Keratinocyte (primary cell): ENCODE measurements at regions not wholly inside any gene's neighbourhood (a gene's known extent, or its start where the extent isn't known, plus 50 kb on each side); places are given as distances from the start of the nearest gene placed in this dataset.

Experiments used
- DNase-seq: peaks from one replicate; pipeline ENCODE4 v3.0.0-alpha.2; 2011; ENCODE audit warnings: low read depth, missing footprints, low spot score
- FAIRE-seq: peaks from 2 replicates; lab custom pipeline; 2011; peaks lifted over from hg19 to GRCh38; lab: Jason Lieb, UNC
- H2AFZ ChIP-seq: 2 replicates; pipeline ENCODE4 v1.6.0; 2012; ENCODE audit warnings: low read length, control low read depth, inconsistent platforms; ENCODE audit not compliant: control insufficient read depth
- H3K27ac ChIP-seq: 2 replicates; pipeline ENCODE4 v1.5.1; 2011; ENCODE audit warnings: low read length; ENCODE audit not compliant: control insufficient read depth, insufficient read depth
- H3K27me3 ChIP-seq: 3 replicates; pipeline ENCODE4 v1.6.0; 2011; ENCODE audit warnings: low read length; ENCODE audit not compliant: control insufficient read depth, insufficient read depth; ENCODE audit errors: extremely low read depth
- H3K36me3 ChIP-seq, 2 experiments: 2 replicates in 1 of 2; 3 replicates in 1 of 2; pipeline ENCODE4 v1.5.1; 2011; ENCODE audit warnings: low read length in 2 of 2, mild to moderate bottlenecking in 1 of 2; ENCODE audit not compliant: control insufficient read depth in 2 of 2, insufficient read depth in 2 of 2; ENCODE audit errors: extremely low read depth in 1 of 2
- H3K4me1 ChIP-seq: 3 replicates; pipeline ENCODE4 v1.5.1; 2011; ENCODE audit warnings: low read length; ENCODE audit not compliant: control insufficient read depth, insufficient read depth; ENCODE audit errors: extremely low read depth
- H3K4me2 ChIP-seq: 3 replicates; pipeline ENCODE4 v1.6.0; 2011; ENCODE audit warnings: low read depth, low read length; ENCODE audit not compliant: control insufficient read depth, insufficient read depth; ENCODE audit errors: extremely low read depth
- H3K4me3 ChIP-seq, 3 experiments: fragments of 200-600 bp in 1 of 3; sonication (generic) in 1 of 3; 2 replicates in 2 of 3; 3 replicates in 1 of 3; pipeline ENCODE4 v1.5.1; 2011 to 2016; ENCODE audit warnings: low read length in 3 of 3, mild to moderate bottlenecking in 3 of 3, control low read depth in 2 of 3, inconsistent platforms in 1 of 3, low read depth in 1 of 3, mixed read lengths in 1 of 3, mixed run types in 1 of 3, moderate library complexity in 1 of 3; ENCODE audit not compliant: control insufficient read depth in 2 of 3, insufficient read depth in 2 of 3; ENCODE audit errors: extremely low read depth in 1 of 3
- H3K79me2 ChIP-seq: 2 replicates; pipeline ENCODE4 v1.6.0; 2012; ENCODE audit warnings: low read length; ENCODE audit not compliant: control insufficient read depth, insufficient read depth
- H3K9ac ChIP-seq: 3 replicates; pipeline ENCODE4 v1.6.0; 2011; ENCODE audit warnings: low read length; ENCODE audit not compliant: control insufficient read depth, insufficient read depth; ENCODE audit errors: extremely low read depth
- H3K9me1 ChIP-seq: 3 replicates; pipeline ENCODE4 v1.6.0; 2011; ENCODE audit warnings: low read length; ENCODE audit not compliant: control insufficient read depth, insufficient read depth; ENCODE audit errors: extremely low read depth
- H3K9me3 ChIP-seq: 2 replicates; pipeline ENCODE4 v1.5.1; 2012; ENCODE audit warnings: low read depth, low read length; ENCODE audit not compliant: control insufficient read depth
- H4K20me1 ChIP-seq: 3 replicates; pipeline ENCODE4 v1.6.0; 2011; ENCODE audit warnings: low read length; ENCODE audit not compliant: control insufficient read depth, insufficient read depth; ENCODE audit errors: extremely low read depth
- CTCF ChIP-seq, 3 experiments: IDR thresholded peaks in 1 of 3; conservative IDR thresholded peaks in 1 of 3; optimal IDR thresholded peaks in 1 of 3; 2 replicates in 2 of 3; 3 replicates in 1 of 3; pipeline versions ENCODE3 to v1.5.1; 2011; ENCODE audit warnings: low read length in 3 of 3, mild to moderate bottlenecking in 3 of 3, moderate library complexity in 2 of 3, control low read depth in 1 of 3, inconsistent platforms in 1 of 3; ENCODE audit not compliant: insufficient read depth in 2 of 3; ENCODE audit errors: extremely low read depth in 1 of 3
- EZH2 ChIP-seq: IDR thresholded peaks from one replicate; pipeline ENCODE4 v1.6.1; 2012; ENCODE audit warnings: inconsistent platforms, mild to moderate bottlenecking, low read length, moderate library complexity
- dilution Hi-C: fragments of 300-500 bp; cut with MboI; formaldehyde crosslinking; loops from one replicate; pipeline ENCODE4 v1.7.0; 2020; ENCODE audit warnings: low sequenced_read_pairs; ENCODE audit not compliant: extremely low pct_ligation_motif_present

- H3K27me3 ChIP-seq = peaks cover 3% of the 10 kb centered on the region
- H3K27ac ChIP-seq = no peak overlapping the region
- H3K9me1 ChIP-seq = no peaks in the 10 kb centered on the region
- dilution Hi-C loops = no loop called here
- no peak overlapping the region for H3K4me3 ChIP-seq
- FAIRE-seq (no peak), DNase-seq (no peak)
- H3K36me3 ChIP-seq = no peaks in the 10 kb centered on the region
- TF ChIP-seq EZH2 (no peak), CTCF (optimal IDR thresholded peaks at IDR 0.05 in 1 of 3, IDR thresholded peaks at IDR 0.05 in 1 of 3, conservative IDR thresholded peaks at IDR 0.05 in 1 of 3; ENCODE audit: extremely low read depth in 1 of 3, insufficient read depth in 2 of 3, low read length in 3 of 3) (no peak)
- no peak overlapping the region for H2AFZ ChIP-seq
- H3K4me2 ChIP-seq = no peak overlapping the region
- no peaks in the 10 kb centered on the region for H4K20me1 ChIP-seq
- no peaks in the 10 kb centered on the region for H3K4me1 ChIP-seq
- H3K9me3 ChIP-seq = no peaks in the 10 kb centered on the region
- H3K79me2 ChIP-seq = no peaks in the 10 kb centered on the region
- no peak overlapping the region for H3K9ac ChIP-seq
These were observed 53.5 kb upstream of the ACSL1 start for GRCh38 chr4:184879271-184879670.

- no peaks in the 10 kb centered on the region for H4K20me1 ChIP-seq
- no peaks in the 10 kb centered on the region for H3K36me3 ChIP-seq
- H3K4me3 ChIP-seq = no peak overlapping the region
- no peak for TF ChIP-seq EZH2
- no peaks in the 10 kb centered on the region for H3K9me3 ChIP-seq
- H2AFZ ChIP-seq = no peak overlapping the region
- H3K4me2 ChIP-seq = no peak overlapping the region
- dilution Hi-C loops = no loop called here
- peaks cover 3% of the 10 kb centered on the region for H3K27me3 ChIP-seq
- H3K79me2 ChIP-seq = no peaks in the 10 kb centered on the region
- no peak for FAIRE-seq
- no peak overlapping the region for H3K27ac ChIP-seq
- DNase-seq = no peak
- no peak overlapping the region for H3K9ac ChIP-seq
- H3K9me1 ChIP-seq = no peaks in the 10 kb centered on the region
- H3K4me1 ChIP-seq = no peaks in the 10 kb centered on the region
These were observed 56.5 kb upstream of the ACSL1 start for GRCh38 chr4:184882276-184882675.

- Histone ChIP-seq H3K9ac (no peak overlapping the region), H2AFZ (no peak overlapping the region), H3K4me3 (no peak overlapping the region), H3K4me1 (no peaks in the 10 kb centered on the region), H3K36me3 (no peaks in the 10 kb centered on the region), H3K27ac (no peak overlapping the region), H4K20me1 (no peaks in the 10 kb centered on the region), H3K79me2 (no peaks in the 10 kb centered on the region), H3K27me3 (peaks cover 3% of the 10 kb centered on the region), H3K9me1 (no peaks in the 10 kb centered on the region), H3K4me2 (no peak overlapping the region), H3K9me3 (no peaks in the 10 kb centered on the region)
- FAIRE-seq (no peak), DNase-seq (no peak)
- dilution Hi-C loops = no loop called here
- TF ChIP-seq CTCF (optimal IDR thresholded peaks at IDR 0.05 in 1 of 3, IDR thresholded peaks at IDR 0.05 in 1 of 3, conservative IDR thresholded peaks at IDR 0.05 in 1 of 3; ENCODE audit: extremely low read depth in 1 of 3, insufficient read depth in 2 of 3, low read length in 3 of 3) = no peak
These were observed 57.3 kb upstream of the ACSL1 start for GRCh38 chr4:184883024-184883423.
